Type B pancreatic cell (in vitro differentiated cells): ENCODE measurements at regions not wholly inside any gene's neighbourhood (a gene's known extent, or its start where the extent isn't known, plus 50 kb on each side); places are given as distances from the start of the nearest gene placed in this dataset.

Experiments
- DNase-seq: peaks from one replicate; pipeline ENCODE4 v3.0.0; 2021; ENCODE audit warnings: mixed read lengths; ENCODE audit not compliant: unreplicated experiment; ENCODE audit errors: extremely low spot score
- H3K27ac Mint-ChIP-seq: 2 replicates; pipeline ENCODE4 v1.8.0; 2021; ENCODE audit warnings: mild to moderate bottlenecking, mixed read lengths
- H3K27me3 Mint-ChIP-seq: 2 replicates; pipeline ENCODE4 v1.8.0; 2021; ENCODE audit warnings: mixed read lengths
- H3K36me3 Mint-ChIP-seq: 2 replicates; pipeline ENCODE4 v1.8.0; 2021; ENCODE audit warnings: mixed read lengths
- H3K4me1 Mint-ChIP-seq: one replicate; pipeline ENCODE4 v1.8.0; 2021; ENCODE audit warnings: mixed read lengths; ENCODE audit not compliant: unreplicated experiment
- H3K4me3 Mint-ChIP-seq: 2 replicates; pipeline ENCODE4 v1.8.0; 2021; ENCODE audit warnings: mild to moderate bottlenecking, mixed read lengths
- H3K9me3 Mint-ChIP-seq: 2 replicates; pipeline ENCODE4 v1.8.0; 2021; ENCODE audit warnings: mixed read lengths
- TF ChIP-seq, protein P1 (sequence below): fragments of 200-600 bp; sonication (generic); conservative IDR thresholded peaks from 2 replicates; pipeline ENCODE4 v1.5.0; 2021; ENCODE audit warnings: antibody characterized with exemption, mild to moderate bottlenecking

DNA sequence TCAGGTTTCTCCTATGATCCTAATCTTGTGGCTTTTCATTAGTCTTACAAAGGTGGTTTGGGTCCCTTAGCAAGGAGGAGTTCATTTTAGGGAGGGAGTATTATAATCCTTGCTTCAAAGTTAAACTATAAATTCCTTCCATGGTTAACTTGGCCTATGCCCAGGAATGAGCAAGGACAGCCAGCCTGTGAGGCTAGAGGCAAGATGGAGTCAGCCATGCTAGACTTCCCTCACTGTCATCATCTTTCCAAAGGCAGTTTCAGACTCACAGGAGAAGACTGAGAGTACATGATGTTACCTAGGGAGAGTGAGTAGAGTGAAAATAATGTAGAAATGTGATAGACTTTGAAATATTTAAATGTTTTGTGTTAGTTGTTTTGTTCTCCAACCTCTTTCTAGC is 192.3 kb downstream of the GPAT3 start:
- peaks cover 4% of the 10 kb centered on the region for H3K9me3 Mint-ChIP-seq
- peaks cover 12% of the 10 kb centered on the region for H3K4me1 Mint-ChIP-seq
- H3K27me3 Mint-ChIP-seq: peaks cover 17% of the 10 kb centered on the region
- H3K36me3 Mint-ChIP-seq: no peaks in the 10 kb centered on the region
- H3K4me3 Mint-ChIP-seq: no peak overlapping the region
- DNase-seq: no peak
- no peak overlapping the region for H3K27ac Mint-ChIP-seq
- TF ChIP-seq, protein P1, sequence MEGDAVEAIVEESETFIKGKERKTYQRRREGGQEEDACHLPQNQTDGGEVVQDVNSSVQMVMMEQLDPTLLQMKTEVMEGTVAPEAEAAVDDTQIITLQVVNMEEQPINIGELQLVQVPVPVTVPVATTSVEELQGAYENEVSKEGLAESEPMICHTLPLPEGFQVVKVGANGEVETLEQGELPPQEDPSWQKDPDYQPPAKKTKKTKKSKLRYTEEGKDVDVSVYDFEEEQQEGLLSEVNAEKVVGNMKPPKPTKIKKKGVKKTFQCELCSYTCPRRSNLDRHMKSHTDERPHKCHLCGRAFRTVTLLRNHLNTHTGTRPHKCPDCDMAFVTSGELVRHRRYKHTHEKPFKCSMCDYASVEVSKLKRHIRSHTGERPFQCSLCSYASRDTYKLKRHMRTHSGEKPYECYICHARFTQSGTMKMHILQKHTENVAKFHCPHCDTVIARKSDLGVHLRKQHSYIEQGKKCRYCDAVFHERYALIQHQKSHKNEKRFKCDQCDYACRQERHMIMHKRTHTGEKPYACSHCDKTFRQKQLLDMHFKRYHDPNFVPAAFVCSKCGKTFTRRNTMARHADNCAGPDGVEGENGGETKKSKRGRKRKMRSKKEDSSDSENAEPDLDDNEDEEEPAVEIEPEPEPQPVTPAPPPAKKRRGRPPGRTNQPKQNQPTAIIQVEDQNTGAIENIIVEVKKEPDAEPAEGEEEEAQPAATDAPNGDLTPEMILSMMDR: no peak

DNA sequence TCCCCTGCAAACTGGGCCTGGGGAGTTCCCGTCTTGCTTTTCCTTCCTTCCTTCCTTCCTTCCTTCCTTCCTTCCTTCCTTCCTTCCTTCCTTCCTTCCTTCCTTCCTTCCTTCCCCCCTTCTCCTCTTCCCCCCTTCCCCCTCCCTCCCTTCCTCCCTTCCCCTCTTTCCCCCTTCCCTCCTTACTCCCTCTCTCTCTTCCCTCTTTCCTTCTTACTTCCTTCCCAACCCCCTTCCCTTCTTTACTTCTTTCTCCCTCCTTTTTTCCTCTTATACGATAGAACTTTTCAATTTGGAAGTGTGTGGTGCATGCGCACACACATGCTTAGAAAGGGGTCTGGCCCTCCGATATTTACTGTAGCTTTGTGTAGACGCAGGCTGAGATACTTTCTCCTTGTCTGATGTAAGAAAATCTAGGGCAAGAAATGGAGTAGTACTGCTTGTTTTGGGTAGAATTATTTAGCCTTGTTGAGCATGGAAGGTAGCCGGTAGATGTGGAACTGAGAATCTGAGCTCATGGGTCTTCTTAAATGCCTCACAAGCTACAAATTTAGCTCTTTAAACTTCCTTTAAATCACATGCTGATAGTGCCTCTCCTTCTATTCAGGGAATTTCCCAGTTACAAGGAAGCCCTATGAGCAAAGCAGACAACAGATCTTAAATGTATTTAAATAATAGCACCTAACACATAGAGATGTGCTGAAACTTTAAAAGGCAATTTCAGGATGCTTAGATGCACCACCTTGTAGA is 189.6 kb downstream of the GPAT3 start:
- TF ChIP-seq, protein P1: no peak
- Mint-ChIP-seq H3K4me3 (no peak overlapping the region), H3K27me3 (peaks cover 17% of the 10 kb centered on the region), H3K27ac (no peak overlapping the region), H3K4me1 (peaks cover 12% of the 10 kb centered on the region), H3K36me3 (no peaks in the 10 kb centered on the region), H3K9me3 (peaks cover 4% of the 10 kb centered on the region)
- DNase-seq: no peak

DNA sequence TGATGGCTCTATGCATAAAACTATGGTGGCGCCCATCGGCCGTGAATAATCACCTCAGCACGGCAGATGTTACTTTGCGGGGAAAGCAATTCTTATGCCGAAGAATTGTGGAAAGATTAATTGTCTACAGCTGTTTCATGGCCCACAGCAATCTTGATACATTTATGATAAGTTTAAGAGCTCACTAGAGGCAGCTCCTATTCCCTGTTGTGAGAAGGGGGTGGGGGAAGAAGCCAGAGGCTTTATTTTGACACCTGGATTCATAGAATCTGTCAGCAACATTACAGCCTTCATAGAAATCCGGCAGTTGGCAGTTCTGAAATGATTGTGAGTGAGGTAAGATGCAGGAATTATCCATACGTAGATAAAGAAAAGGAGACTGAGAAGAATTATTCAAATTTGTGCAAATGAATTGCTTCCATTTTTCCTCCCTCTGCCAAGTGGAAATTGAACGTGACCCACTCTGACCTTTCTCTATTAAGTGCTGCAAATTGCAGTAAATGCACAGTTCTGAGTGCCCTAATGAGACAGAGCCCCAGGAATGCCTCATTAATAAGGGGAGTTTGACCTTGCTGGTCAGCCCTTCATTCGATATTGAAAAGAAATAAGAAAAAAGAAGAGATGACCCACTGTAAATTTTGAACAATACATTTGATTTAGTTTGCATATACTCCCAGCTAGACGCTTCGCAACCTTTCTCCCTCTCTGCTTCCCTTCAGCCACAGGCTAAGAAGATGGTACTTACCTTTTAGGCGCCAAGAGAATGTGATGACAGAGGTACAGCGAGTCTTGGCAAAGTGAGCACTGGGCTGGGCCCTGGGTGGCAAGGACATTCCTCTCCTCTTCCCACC is 188.8 kb downstream of the GPAT3 start:
- Mint-ChIP-seq H3K27ac (no peak overlapping the region), H3K4me3 (no peak overlapping the region), H3K4me1 (peaks cover 12% of the 10 kb centered on the region), H3K36me3 (no peaks in the 10 kb centered on the region), H3K9me3 (no peaks in the 10 kb centered on the region), H3K27me3 (peaks cover 17% of the 10 kb centered on the region)
- TF ChIP-seq, protein P1: no peak
- DNase-seq: no peak

DNA sequence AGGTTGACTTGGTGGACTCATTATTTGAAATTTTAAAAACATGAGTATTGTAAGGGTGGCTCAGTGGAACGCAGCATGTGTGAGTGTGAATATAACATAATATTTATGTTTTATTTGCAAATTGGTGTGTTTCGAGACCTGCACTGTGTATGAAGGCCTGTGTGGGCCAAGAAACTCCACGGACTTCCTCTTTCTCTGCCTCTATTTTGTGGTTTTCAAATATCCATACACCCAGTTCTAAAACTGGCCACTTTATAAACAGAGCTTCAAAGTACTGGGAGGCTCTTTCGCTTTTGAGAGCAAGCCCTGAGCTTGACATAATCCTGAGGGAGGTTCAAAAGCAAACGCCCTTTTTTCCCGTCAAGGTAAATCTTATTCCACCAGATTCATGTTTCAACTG is 187.7 kb downstream of the GPAT3 start:
- H3K27ac Mint-ChIP-seq: no peak overlapping the region
- no peak overlapping the region for H3K4me3 Mint-ChIP-seq
- no peak for DNase-seq
- H3K9me3 Mint-ChIP-seq: no peaks in the 10 kb centered on the region
- H3K27me3 Mint-ChIP-seq: peaks cover 17% of the 10 kb centered on the region
- TF ChIP-seq, protein P1: no peak
- no peaks in the 10 kb centered on the region for H3K36me3 Mint-ChIP-seq
- peaks cover 12% of the 10 kb centered on the region for H3K4me1 Mint-ChIP-seq

DNA sequence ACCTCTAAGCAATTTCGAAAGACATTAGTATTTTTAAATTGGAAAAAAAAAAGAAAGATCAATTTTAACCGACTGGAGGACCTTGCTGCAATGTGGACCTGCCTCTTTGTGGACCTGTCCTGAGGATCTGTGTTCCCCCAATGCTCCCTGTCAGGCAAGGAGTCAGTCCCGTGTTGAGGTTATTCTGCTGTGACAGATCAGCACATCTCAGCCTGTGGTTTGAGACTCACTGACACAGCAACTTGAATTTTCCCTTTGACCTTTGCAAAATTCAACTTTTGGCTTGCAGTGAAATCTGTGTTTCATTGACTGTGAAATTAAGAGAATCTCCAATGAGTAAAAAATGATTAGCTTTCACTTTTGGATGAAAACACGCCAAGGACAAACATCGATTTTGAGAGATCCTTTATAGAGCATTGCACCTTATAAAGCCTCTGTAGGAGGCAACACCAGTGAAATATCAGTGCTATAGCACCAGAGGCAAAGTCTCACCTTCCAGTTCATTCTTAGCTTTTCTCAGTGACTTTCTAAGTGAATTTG is 186.9 kb downstream of the GPAT3 start:
- H3K9me3 Mint-ChIP-seq: no peaks in the 10 kb centered on the region
- H3K27ac Mint-ChIP-seq: no peak overlapping the region
- no peak overlapping the region for H3K4me3 Mint-ChIP-seq
- DNase-seq: no peak
- H3K4me1 Mint-ChIP-seq: peaks cover 12% of the 10 kb centered on the region
- H3K36me3 Mint-ChIP-seq: no peaks in the 10 kb centered on the region
- TF ChIP-seq, protein P1: no peak
- peaks cover 17% of the 10 kb centered on the region for H3K27me3 Mint-ChIP-seq
